ENCODE measurements at regions not wholly inside any gene's neighbourhood (a gene's known extent, or its start where the extent isn't known, plus 50 kb on each side); places are given as distances from the start of the nearest gene placed in this dataset.

DNA sequence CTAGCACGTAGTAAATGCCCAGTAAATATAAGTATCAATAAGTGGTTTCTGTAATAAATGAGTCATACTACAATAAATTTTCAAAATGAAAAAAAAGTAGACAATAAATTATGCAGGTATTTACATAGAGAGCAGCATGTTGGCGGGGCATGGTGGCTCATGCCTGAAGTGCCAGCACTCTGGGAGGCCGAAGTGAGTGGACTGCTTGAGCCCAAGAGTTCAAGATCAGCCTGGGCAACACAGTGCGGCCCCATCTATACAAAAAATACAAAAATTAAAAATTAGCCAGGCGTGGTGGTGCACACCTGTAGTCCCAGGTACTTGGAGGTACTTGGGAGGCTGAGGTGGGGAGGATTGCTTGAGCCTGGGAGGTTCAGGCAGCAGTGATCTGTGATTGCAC, 509.3 kb upstream of the KLF6 start:
- Histone ChIP-seq H3K4me3 (no peak overlapping the region), H3K9me3 (no peaks in the 10 kb centered on the region), H3K4me1 (no peaks in the 10 kb centered on the region), H3K27me3 (ENCODE audit: low read depth) (no peaks in the 10 kb centered on the region), H3K36me3 (no peaks in the 10 kb centered on the region), H3K27ac (no peak overlapping the region)
- DNase-seq = no peak
- intact Hi-C loops (cut with DNase I) = no loop called here
- TF ChIP-seq, protein P1, sequence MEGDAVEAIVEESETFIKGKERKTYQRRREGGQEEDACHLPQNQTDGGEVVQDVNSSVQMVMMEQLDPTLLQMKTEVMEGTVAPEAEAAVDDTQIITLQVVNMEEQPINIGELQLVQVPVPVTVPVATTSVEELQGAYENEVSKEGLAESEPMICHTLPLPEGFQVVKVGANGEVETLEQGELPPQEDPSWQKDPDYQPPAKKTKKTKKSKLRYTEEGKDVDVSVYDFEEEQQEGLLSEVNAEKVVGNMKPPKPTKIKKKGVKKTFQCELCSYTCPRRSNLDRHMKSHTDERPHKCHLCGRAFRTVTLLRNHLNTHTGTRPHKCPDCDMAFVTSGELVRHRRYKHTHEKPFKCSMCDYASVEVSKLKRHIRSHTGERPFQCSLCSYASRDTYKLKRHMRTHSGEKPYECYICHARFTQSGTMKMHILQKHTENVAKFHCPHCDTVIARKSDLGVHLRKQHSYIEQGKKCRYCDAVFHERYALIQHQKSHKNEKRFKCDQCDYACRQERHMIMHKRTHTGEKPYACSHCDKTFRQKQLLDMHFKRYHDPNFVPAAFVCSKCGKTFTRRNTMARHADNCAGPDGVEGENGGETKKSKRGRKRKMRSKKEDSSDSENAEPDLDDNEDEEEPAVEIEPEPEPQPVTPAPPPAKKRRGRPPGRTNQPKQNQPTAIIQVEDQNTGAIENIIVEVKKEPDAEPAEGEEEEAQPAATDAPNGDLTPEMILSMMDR (IDR thresholded peaks at IDR 0.05) = no peak
- no peak for ATAC-seq

DNA sequence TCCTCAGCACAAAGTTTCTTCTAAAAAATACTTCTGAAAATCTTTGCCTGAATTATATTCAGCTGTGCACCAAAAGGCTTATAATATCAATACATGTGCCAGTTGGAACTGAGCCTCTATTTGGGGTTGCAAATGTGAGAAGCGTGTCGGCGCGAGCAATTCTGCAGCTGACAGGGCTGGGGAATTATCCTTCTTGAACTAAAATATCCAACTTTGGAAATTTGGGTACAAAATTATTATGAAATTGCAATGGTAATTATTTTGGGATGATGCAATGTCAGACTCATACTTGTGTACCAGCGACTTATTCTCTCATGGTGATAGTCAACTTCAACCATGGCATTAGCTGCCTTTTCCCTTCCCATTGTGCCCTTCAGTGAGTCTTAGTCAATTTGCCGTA, 507.0 kb upstream of the KLF6 start:
- no peaks in the 10 kb centered on the region for H3K4me1 ChIP-seq
- no peak overlapping the region for H3K4me3 ChIP-seq
- no peak overlapping the region for H3K27ac ChIP-seq
- ATAC-seq = peak in 1 of 2 donors; percentile 46
- no peaks in the 10 kb centered on the region for H3K27me3 ChIP-seq (ENCODE audit: low read depth)
- intact Hi-C loops (cut with DNase I) = no loop called here
- TF ChIP-seq, protein P1 (IDR thresholded peaks at IDR 0.05) = no peak
- DNase-seq = no peak
- H3K36me3 ChIP-seq = no peaks in the 10 kb centered on the region
- H3K9me3 ChIP-seq = no peaks in the 10 kb centered on the region

DNA sequence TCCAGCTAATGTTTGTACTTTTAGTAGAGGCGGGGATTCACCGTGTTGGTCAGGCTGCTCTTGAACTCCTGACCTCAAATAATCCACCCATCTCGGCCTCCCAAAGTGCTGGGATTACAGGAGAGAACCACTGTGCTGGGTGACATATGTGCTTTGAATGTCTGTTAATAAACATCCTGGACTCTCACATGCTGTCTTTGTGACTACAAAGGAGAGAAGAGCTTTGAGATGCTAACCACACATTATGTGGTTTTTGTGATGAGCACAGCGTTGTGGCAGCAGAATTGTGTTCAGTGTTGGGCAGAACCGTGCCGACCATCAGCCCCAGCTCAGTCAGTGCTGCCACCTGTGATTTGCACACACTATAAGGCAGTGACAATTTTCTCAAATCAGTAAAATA, 500.1 kb upstream of the KLF6 start:
- TF ChIP-seq, protein P1 (IDR thresholded peaks at IDR 0.05) = no peak
- no peaks in the 10 kb centered on the region for H3K9me3 ChIP-seq
- H3K27me3 ChIP-seq (ENCODE audit: low read depth) = no peaks in the 10 kb centered on the region
- intact Hi-C loops (cut with DNase I) = no loop called here
- H3K27ac ChIP-seq = peak overlapping the region; percentile 69
- no peak overlapping the region for H3K4me3 ChIP-seq
- H3K4me1 ChIP-seq = peaks cover 8% of the 10 kb centered on the region
- ATAC-seq = no peak
- H3K36me3 ChIP-seq = no peaks in the 10 kb centered on the region
- no peak for DNase-seq

DNA sequence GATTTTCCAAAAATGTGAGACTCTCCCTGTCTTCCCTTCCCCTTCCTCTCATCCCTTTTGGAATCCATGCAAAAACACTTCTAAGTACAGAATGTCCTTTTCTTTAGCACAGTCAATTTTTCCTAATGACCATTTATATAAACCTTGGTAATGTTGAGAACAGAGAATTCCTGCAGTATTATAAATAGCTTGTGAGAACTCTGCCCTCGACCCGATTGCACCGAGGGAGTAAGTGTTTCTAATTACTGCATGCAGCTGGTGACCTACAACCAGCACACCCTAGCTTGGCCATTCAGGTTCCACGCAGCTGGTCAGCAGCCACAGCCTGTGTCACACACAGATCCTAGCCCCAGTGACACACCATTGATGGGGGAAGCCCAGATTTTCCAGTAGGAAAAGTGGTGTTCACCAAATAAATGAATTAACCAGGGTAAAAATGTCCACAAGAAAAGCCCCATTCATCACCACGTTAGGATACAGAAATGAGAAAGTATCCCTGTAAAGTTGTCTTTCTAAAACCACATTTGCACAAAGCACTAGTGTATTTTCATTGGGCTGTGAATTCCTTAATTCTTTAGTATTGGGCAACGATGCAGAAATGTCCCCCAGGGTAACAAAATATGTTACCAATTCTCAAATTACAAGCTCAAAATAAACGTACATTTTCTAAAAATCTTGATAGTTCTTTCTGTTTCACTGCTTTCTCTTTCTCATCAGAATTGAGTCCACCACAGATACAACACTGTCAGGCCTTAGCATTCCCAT, 499.0 kb upstream of the KLF6 start:
- no peak for DNase-seq
- peak; percentile 66 to 75 for ATAC-seq
- H3K9me3 ChIP-seq = no peaks in the 10 kb centered on the region
- no peaks in the 10 kb centered on the region for H3K27me3 ChIP-seq (ENCODE audit: low read depth)
- peaks cover 19% of the 10 kb centered on the region for H3K4me1 ChIP-seq
- H3K36me3 ChIP-seq = no peaks in the 10 kb centered on the region
- TF ChIP-seq, protein P1 (IDR thresholded peaks at IDR 0.05) = no peak
- intact Hi-C loops (cut with DNase I) = no loop called here
- H3K4me3 ChIP-seq = no peak overlapping the region
- peak overlapping the region; percentile 69 for H3K27ac ChIP-seq

DNA sequence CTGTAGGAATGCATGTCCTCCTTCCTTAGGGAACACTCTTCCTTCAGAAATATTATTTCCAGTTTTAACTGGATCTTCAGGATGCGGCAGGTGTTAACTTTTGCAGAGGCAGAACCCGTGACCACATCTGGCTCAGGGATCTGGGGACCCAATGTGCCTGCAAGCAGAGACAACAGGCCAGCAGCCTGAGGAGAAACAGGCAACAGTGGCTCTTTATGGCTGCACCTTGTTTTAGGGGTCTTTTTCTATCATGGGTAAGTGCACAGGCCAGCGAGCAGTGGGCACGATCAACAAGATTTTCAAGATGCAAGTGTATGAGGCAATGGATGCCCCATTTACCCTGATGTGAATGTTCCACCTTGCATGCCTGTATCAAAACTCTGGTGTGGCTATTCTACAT, 497.5 kb upstream of the KLF6 start:
- ATAC-seq = no peak
- intact Hi-C loops (cut with DNase I) = no loop called here
- H3K27ac ChIP-seq = peak overlapping the region; percentile 55

More for the DNA sequence above, 497.5 kb upstream of the KLF6 start:
- no peaks in the 10 kb centered on the region for H3K9me3 ChIP-seq
- no peak for DNase-seq
- peaks cover 21% of the 10 kb centered on the region for H3K4me1 ChIP-seq
- H3K4me3 ChIP-seq = no peak overlapping the region
- no peaks in the 10 kb centered on the region for H3K27me3 ChIP-seq (ENCODE audit: low read depth)
- TF ChIP-seq, protein P1 (IDR thresholded peaks at IDR 0.05) = no peak
- H3K36me3 ChIP-seq = no peaks in the 10 kb centered on the region

Data from lower lobe of right lung (tissue), 2 donors.